ENCODE measurements at regions not wholly inside any gene's neighbourhood (a gene's known extent, or its start where the extent isn't known, plus 50 kb on each side); places are given as distances from the start of the nearest gene placed in this dataset.

DNA sequence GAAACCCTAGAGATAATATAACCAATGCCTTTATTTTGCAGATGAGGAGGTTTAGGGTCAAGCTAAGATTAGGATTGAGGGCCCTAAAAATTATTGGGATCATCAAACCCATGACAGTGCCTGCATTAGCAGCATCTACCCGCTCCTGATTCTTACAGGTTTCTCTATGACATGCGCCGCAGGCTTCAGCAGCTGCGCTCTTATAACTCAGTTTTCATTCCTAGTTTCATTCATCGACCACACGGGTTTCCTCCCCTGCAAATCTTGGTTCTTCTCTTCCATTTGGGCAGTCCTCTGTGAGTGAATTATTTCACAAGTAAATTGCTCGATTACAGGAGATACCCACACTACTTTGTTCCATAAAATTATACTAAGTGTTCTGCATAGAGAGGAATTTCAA, 137.2 kb downstream of the SLC24A2 start:
- no peaks in the 10 kb centered on the region for H3K27me3 ChIP-seq
- H3K9me3 ChIP-seq (replicated peaks in 1 of 3): no peaks in the 10 kb centered on the region
- H3K4me1 ChIP-seq (replicated peaks in 1 of 2): peaks cover 0 to 6% of the 10 kb centered on the region in 2 donors
- intact Hi-C loops (cut with DNase I): no loop called here
- no peak overlapping the region for H3K4me3 ChIP-seq
- TF ChIP-seq, protein P1, sequence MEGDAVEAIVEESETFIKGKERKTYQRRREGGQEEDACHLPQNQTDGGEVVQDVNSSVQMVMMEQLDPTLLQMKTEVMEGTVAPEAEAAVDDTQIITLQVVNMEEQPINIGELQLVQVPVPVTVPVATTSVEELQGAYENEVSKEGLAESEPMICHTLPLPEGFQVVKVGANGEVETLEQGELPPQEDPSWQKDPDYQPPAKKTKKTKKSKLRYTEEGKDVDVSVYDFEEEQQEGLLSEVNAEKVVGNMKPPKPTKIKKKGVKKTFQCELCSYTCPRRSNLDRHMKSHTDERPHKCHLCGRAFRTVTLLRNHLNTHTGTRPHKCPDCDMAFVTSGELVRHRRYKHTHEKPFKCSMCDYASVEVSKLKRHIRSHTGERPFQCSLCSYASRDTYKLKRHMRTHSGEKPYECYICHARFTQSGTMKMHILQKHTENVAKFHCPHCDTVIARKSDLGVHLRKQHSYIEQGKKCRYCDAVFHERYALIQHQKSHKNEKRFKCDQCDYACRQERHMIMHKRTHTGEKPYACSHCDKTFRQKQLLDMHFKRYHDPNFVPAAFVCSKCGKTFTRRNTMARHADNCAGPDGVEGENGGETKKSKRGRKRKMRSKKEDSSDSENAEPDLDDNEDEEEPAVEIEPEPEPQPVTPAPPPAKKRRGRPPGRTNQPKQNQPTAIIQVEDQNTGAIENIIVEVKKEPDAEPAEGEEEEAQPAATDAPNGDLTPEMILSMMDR (IDR thresholded peaks at IDR 0.05): no peak
- no peak for TF ChIP-seq POLR2A (IDR thresholded peaks at IDR 0.05)
- no peak overlapping the region for H3K27ac ChIP-seq
- WGBS, 4 donors: 85 to 92% (median 90%) methylated on average over 7 of the region's 7 CpGs
- DNase-seq: no peak
- no peaks in the 10 kb centered on the region for H3K36me3 ChIP-seq (replicated peaks in 1 of 2)

DNA sequence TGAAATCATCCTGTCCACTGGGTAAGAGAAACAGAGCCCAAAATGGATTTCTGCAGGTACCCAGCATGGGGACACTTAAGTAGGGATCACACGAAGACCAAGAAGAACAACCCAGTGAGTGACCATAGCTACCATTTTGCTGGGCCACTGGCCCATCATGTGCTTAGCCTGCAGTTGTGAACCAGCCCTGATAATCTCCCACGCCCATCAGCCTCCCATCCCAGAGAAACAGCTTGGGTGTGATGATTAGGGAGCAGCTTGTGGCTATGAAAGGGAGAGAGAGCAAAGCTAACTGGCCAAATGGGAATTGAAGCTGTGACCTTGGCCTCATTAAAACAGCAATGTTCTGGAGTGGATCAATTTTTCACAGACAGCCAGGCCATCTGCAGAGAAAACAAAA, 138.5 kb downstream of the SLC24A2 start:
- TF ChIP-seq POLR2A (IDR thresholded peaks at IDR 0.05): no peak
- TF ChIP-seq, protein P1 (IDR thresholded peaks at IDR 0.05): no peak
- no peaks in the 10 kb centered on the region for H3K36me3 ChIP-seq (replicated peaks in 1 of 2)
- H3K27ac ChIP-seq: no peak overlapping the region
- H3K27me3 ChIP-seq: no peaks in the 10 kb centered on the region
- 73 to 81% (median 79%) methylated on average over 2 of the region's 2 CpGs for WGBS, 4 donors
- peaks cover 0 to 6% of the 10 kb centered on the region in 2 donors for H3K4me1 ChIP-seq (replicated peaks in 1 of 2)
- DNase-seq: no peak
- H3K9me3 ChIP-seq (replicated peaks in 1 of 3): no peaks in the 10 kb centered on the region
- intact Hi-C loops (cut with DNase I): no loop called here
- H3K4me3 ChIP-seq: no peak overlapping the region

DNA sequence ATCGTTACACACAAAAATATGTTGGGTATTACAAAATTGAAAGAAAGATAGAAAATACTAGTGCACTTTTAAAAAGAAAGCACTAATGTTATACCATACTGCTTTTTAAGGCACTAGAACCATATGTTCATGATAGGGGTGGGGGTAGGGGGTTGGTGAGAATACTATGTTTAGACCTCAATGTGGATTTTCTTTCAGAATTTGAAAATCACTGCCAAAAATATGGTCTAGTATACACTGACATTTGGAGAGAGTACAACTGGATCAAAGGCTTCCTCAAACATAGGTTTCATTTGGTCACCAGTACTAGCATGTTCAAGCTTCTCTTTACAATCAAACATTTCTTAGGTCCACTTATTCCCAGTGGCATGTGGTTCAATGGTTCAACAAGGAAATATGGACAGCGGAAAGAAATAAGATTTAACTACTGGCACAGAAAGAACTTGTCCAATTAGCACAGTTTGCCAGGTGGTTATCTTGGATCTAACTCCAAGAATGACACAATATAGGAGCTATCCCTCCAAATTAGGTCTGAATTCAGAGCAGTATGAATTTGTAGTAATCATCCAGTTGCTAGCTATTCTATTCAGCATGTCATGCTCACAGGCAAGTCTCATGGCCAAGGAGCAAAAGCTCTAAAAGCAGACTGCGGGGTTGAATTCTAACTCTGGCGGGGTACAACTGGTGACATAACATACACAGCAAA, 139.3 kb downstream of the SLC24A2 start:
- Histone ChIP-seq H3K27me3 (no peaks in the 10 kb centered on the region), H3K4me3 (no peak overlapping the region), H3K4me1 (replicated peaks in 1 of 2) (peaks cover 0 to 6% of the 10 kb centered on the region in 2 donors), H3K27ac (no peak overlapping the region), H3K9me3 (replicated peaks in 1 of 3) (no peaks in the 10 kb centered on the region), H3K36me3 (replicated peaks in 1 of 2) (no peaks in the 10 kb centered on the region)
- intact Hi-C loops (cut with DNase I): no loop called here
- TF ChIP-seq, protein P1 (IDR thresholded peaks at IDR 0.05): no peak
- no peak for TF ChIP-seq POLR2A (IDR thresholded peaks at IDR 0.05)
- WGBS, 4 donors: 67 to 83% (median 74%) methylated on average over 4 of the region's 4 CpGs
- no peak for DNase-seq

DNA sequence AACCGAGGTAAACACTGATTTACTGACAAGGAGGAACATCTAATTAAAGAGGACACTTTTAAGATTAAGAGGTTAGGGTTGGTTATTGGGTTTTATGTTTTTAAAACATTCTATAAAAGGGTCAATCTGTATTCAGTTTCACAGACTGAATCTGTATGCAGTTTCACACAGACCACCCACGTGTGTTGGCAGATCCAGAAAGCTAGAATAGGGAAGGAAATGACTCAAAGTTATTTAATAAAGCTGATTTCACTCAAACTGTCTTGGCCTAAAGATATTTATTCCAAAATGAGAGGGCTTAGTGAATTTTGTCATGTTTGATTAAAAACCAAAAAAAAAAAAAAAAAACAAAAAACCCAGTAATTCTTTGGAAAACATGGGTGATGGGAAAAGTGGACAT, 140.2 kb downstream of the SLC24A2 start:
- H3K9me3 ChIP-seq (replicated peaks in 1 of 3): no peaks in the 10 kb centered on the region
- H3K4me1 ChIP-seq (replicated peaks in 1 of 2): peaks cover 0 to 6% of the 10 kb centered on the region in 2 donors
- no peaks in the 10 kb centered on the region for H3K36me3 ChIP-seq (replicated peaks in 1 of 2)
- WGBS, 4 donors: 33 to 50% (median 43%) methylated on average over 2 of the region's 2 CpGs
- H3K27ac ChIP-seq: peak overlapping the region in 1 of 5 donors; percentile 17
- no peaks in the 10 kb centered on the region for H3K27me3 ChIP-seq
- intact Hi-C loops (cut with DNase I): no loop called here
- H3K4me3 ChIP-seq: no peak overlapping the region
- DNase-seq: no peak
- TF ChIP-seq, protein P1 (IDR thresholded peaks at IDR 0.05): no peak
- no peak for TF ChIP-seq POLR2A (IDR thresholded peaks at IDR 0.05)
